22Rv1 (cell line): ENCODE measurements at regions not wholly inside any gene's neighbourhood (a gene's known extent, or its start where the extent isn't known, plus 50 kb on each side); places are given as distances from the start of the nearest gene placed in this dataset.

ENCODE experiments used
- H3K27ac ChIP-seq: fragments of 450-650 bp; 2 replicates; pipeline ENCODE4 v1.5.1; 2017
- ZFX ChIP-seq: fragments of 450-650 bp; IDR thresholded peaks from 2 replicates; pipeline ENCODE4 v1.6.1; 2017; ENCODE audit warnings: antibody characterized with exemption, borderline replicate concordance
- TF ChIP-seq, protein P1 (sequence below): fragments of 450-650 bp; IDR thresholded peaks from 2 replicates; pipeline ENCODE4 v1.5.1; 2017; ENCODE audit warnings: mild to moderate bottlenecking

DNA sequence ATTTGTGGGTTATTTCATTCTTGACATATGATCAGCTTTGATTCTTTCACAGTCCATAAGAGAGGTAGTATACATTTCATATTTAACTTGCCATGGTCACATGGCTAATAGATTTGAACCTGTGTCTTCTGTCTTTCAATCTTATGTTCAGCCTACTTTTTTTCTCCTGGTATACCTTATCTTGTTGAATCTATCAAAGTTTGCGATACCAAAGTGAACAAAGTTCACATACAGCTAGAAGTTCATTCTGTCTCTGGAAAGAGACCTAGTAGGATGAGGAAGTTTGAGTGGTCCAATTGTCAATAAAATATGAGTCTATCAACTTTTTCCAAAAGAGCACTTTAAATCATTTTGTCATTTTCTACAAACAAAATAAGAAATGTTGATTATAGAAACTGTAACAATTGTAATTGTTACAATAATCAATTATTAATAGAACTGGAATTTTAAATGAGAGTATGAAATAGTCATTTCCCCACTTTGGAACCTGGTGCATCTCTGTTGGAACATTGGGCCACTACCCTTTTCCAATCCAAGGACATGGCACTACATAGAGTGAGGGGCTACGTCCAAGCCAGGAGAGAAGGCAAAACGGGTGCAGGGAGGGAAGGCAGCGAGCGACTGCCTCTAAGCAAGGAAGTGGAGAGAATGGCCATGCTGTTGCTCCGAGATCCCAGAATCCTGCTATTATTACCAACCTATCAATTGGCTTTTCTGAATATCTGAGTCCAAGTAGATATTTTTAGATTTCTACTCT lies 194.2 kb upstream of the FOXQ1 start:
- H3K27ac ChIP-seq: no peak overlapping the region
- no peak for TF ChIP-seq ZFX
- TF ChIP-seq, protein P1, sequence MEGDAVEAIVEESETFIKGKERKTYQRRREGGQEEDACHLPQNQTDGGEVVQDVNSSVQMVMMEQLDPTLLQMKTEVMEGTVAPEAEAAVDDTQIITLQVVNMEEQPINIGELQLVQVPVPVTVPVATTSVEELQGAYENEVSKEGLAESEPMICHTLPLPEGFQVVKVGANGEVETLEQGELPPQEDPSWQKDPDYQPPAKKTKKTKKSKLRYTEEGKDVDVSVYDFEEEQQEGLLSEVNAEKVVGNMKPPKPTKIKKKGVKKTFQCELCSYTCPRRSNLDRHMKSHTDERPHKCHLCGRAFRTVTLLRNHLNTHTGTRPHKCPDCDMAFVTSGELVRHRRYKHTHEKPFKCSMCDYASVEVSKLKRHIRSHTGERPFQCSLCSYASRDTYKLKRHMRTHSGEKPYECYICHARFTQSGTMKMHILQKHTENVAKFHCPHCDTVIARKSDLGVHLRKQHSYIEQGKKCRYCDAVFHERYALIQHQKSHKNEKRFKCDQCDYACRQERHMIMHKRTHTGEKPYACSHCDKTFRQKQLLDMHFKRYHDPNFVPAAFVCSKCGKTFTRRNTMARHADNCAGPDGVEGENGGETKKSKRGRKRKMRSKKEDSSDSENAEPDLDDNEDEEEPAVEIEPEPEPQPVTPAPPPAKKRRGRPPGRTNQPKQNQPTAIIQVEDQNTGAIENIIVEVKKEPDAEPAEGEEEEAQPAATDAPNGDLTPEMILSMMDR: no peak

DNA sequence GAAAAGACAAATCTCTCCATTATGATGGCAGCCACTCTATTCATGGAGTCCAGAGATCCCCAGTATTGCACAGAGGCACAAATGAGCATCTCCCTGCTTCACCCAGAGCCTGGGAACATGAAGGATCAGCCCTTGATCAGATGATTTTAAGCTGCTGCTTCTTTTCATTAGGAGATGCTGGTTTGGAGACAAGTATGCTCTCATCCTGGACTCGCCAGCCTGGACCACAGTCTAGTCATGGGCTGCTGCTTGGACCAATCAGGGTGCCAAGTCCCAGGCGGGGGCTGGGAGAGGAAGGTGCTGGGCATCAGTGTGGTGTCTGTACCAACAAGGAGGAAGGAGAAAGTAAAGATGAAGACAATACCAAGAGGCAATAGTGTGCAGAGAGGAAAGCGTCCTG lies 195.7 kb upstream of the FOXQ1 start:
- H3K27ac ChIP-seq: no peak overlapping the region
- TF ChIP-seq ZFX: no peak
- TF ChIP-seq, protein P1: no peak

DNA sequence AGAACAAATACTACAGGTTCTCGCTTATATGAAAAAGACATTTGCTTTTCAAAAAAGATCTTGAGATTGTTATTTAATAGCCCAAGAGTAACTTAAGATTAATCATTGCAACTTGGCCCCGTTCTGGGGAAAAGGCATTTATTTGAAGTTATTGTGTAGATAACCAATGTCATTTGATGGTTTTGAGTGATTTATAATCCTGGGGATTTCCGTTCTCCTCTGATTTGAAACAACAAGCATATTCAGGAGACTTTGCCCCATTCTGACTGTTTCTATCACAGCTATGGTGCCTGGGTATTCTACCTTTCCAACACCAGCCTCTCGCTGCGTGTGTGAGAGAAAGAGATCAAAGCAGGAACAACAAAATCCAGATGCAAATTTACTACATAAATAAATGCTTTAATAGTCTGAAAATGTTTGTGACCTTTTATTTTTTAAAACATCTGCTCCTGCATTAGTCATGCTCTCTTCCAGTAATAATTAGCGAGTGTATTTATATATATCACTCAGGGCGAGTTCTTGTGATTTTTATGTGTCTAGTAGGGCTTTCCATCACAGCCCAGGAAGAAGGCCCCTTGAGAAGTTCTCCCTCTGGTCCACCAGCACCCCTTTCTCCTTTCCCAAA lies 197.9 kb upstream of the FOXQ1 start:
- H3K27ac ChIP-seq: no peak overlapping the region
- TF ChIP-seq, protein P1: no peak
- TF ChIP-seq ZFX: no peak

DNA sequence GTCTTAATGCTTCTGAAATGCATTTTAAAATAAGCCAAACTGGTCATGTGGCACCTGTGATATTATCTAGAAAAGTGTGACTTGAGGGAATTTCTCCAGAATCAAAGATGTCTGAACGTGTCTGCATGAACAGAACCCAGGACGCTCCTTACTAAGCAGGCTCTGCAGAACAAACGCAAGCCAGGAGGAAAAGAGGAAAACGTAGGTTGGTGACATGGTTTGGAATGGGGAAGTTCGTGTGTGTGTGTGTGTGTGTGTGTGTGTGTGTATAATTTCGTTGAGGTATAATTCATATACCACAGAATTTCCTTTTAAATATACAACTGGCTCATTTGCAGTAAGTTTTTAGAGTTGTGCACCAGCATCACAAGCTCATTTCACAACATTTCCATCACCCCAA lies 200.5 kb upstream of the FOXQ1 start:
- TF ChIP-seq, protein P1: no peak
- TF ChIP-seq ZFX: no peak

DNA sequence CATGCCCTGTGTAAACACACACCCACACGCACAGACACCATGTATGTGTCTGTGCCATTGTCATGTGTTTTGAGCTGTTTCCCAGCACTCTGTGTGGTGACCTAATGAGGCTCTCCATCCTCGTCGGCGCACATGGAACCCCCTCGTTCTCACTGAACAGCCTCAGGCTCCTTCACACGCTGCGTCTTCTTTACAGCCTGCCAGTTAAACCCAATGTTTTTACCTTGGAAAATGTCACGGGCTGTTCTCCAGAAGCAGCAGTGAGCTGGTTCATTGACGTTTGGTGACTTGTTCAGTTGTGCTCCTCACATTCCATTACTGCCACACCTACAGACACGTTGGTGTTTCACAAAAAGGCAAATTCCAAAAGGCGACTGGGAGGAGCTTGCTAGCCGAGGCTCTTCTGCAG lies 201.0 kb upstream of the FOXQ1 start:
- TF ChIP-seq, protein P1: no peak
- TF ChIP-seq ZFX: no peak
- H3K27ac ChIP-seq: no peak overlapping the region

More for the DNA sequence above, 200.5 kb upstream of the FOXQ1 start:
- H3K27ac ChIP-seq: no peak overlapping the region

DNA sequence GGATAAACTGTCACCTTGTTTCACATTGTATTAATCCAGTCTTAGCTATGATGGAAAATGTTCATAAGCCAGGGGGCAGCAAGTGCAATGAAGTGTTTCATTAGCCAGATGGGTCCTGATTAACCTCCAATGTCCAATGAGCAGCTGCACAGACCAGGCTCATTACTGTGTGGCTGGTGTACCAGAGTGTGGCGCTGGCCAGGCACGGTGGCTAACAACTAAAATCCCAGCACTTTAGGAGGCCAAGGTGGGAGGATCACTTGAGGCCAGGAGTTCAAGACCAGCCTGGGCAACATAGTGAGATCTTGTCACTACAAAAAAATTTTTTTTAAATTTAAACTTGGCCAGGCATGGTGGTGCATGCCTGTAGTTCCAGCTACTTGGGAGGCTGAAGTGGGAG lies 201.7 kb upstream of the FOXQ1 start:
- no peak overlapping the region for H3K27ac ChIP-seq
- TF ChIP-seq, protein P1: no peak
- no peak for TF ChIP-seq ZFX

DNA sequence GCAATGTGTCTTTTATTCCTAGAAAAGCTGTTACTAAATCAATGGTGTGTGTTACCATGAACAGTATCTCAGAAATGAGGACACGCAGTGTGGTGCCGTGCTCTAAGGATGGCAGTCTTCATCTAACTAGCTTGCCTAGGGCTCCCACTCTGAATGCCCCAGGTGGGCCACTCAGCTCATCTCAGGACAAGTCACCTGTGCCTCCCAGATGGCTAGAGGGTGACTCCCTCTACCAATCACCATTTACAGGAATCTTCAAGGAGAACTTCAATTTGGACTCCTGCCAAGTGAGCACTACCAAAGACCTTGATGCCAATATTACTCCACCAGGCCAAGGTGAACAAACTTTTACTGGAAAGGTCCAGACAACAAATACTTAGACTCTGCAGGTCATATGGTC lies 202.8 kb upstream of the FOXQ1 start:
- TF ChIP-seq, protein P1: no peak
- TF ChIP-seq ZFX: no peak
- H3K27ac ChIP-seq: no peak overlapping the region
